ENCODE measurements at regions not wholly inside any gene's neighbourhood (a gene's known extent, or its start where the extent isn't known, plus 50 kb on each side); places are given as distances from the start of the nearest gene placed in this dataset.
"Not testable (repeated sequence)": the region's sequence is repeated elsewhere in the genome, so short reads cannot be mapped to it uniquely, and the experiment has no call there.

GRCh38 chr17:13874817-13875216 lies 194.5 kb upstream of the COX10 start:
- H3K4me1 Mint-ChIP-seq: no peaks in the 10 kb centered on the region
- H3K27me3 Mint-ChIP-seq: no peaks in the 10 kb centered on the region
- peaks cover 2% of the 10 kb centered on the region for H3K9me3 Mint-ChIP-seq
- ATAC-seq (ENCODE audit: low read depth): no peak
- no peak overlapping the region for H3K4me3 Mint-ChIP-seq
- no peak for DNase-seq (ENCODE audit: low spot score in 2 of 2)
- H3K36me3 Mint-ChIP-seq: peaks cover 9% of the 10 kb centered on the region
- no peak overlapping the region for H3K27ac Mint-ChIP-seq

- no peaks in the 10 kb centered on the region for H3K27me3 Mint-ChIP-seq
These were observed 189.3 kb upstream of the COX10 start for GRCh38 chr17:13879961-13880466.

DNA sequence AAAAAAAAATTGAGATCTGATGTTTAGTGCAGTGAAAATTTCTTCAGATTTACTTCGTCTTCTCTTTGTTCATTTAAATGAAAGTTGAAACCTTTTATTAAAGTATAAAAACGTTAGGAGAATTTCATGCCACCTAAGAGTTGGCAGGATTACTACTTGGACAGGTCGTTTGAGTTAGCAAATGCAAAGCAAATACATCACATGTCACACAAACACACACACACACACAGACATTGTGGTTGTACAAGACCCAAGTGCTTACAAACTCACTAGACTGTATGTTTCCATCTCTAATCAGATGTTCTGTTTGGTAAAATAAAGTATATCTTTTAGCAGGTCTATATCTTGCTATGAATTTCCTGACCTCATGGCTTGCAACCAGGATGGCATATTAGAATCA lies 185.6 kb upstream of the COX10 start:
- Mint-ChIP-seq H3K27me3 (no peaks in the 10 kb centered on the region), H3K4me1 (no peaks in the 10 kb centered on the region), H3K4me3 (no peak overlapping the region), H3K9me3 (peaks cover 7% of the 10 kb centered on the region), H3K27ac (no peak overlapping the region), H3K36me3 (peaks cover 11% of the 10 kb centered on the region)
- ATAC-seq (ENCODE audit: low read depth): no peak
- DNase-seq (ENCODE audit: low spot score in 2 of 2): no peak

More at GRCh38 chr17:13879961-13880466, 189.3 kb upstream of the COX10 start:
- peaks cover 7% of the 10 kb centered on the region for H3K9me3 Mint-ChIP-seq
- no peak overlapping the region for H3K4me3 Mint-ChIP-seq
- ATAC-seq (ENCODE audit: low read depth) (no peak), DNase-seq (ENCODE audit: low spot score in 2 of 2) (no peak)
- no peaks in the 10 kb centered on the region for H3K4me1 Mint-ChIP-seq
- no peak overlapping the region for H3K27ac Mint-ChIP-seq
- H3K36me3 Mint-ChIP-seq: peaks cover 16% of the 10 kb centered on the region

GRCh38 chr17:13884347-13884746 lies 185.0 kb upstream of the COX10 start:
- ATAC-seq (ENCODE audit: low read depth): no peak
- H3K27me3 Mint-ChIP-seq: no peaks in the 10 kb centered on the region
- no peak overlapping the region for H3K27ac Mint-ChIP-seq

DNA sequence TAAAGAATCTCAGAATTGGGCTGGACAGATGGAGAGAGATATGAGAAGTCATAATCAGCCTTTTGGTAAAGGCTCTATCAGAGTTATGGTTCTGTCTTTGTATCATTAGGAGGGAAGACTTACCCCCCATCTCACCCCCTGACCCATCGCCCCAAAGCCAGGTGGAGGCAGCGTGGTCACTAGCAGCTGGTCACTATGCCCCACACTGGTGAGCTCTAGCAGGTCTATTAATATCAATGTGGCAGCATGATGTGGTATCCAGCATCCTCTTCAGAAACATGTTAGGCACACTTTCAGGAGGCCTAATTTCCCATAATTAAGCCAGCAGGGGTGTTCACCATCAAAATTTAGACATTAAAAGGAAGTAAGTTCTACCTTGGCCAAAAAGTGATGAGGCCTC lies 183.8 kb upstream of the COX10 start:
- Mint-ChIP-seq H3K36me3 (peaks cover 11% of the 10 kb centered on the region), H3K27ac (no peak overlapping the region), H3K4me1 (no peaks in the 10 kb centered on the region), H3K27me3 (no peaks in the 10 kb centered on the region), H3K9me3 (peaks cover 7% of the 10 kb centered on the region), H3K4me3 (no peak overlapping the region)
- DNase-seq (ENCODE audit: low spot score in 2 of 2): no peak
- no peak for ATAC-seq (ENCODE audit: low read depth)

More at GRCh38 chr17:13884347-13884746, 185.0 kb upstream of the COX10 start:
- no peak for DNase-seq (ENCODE audit: low spot score in 2 of 2)
- H3K4me3 Mint-ChIP-seq: no peak overlapping the region
- peaks cover 7% of the 10 kb centered on the region for H3K9me3 Mint-ChIP-seq
- H3K4me1 Mint-ChIP-seq: no peaks in the 10 kb centered on the region
- peaks cover 11% of the 10 kb centered on the region for H3K36me3 Mint-ChIP-seq

DNA sequence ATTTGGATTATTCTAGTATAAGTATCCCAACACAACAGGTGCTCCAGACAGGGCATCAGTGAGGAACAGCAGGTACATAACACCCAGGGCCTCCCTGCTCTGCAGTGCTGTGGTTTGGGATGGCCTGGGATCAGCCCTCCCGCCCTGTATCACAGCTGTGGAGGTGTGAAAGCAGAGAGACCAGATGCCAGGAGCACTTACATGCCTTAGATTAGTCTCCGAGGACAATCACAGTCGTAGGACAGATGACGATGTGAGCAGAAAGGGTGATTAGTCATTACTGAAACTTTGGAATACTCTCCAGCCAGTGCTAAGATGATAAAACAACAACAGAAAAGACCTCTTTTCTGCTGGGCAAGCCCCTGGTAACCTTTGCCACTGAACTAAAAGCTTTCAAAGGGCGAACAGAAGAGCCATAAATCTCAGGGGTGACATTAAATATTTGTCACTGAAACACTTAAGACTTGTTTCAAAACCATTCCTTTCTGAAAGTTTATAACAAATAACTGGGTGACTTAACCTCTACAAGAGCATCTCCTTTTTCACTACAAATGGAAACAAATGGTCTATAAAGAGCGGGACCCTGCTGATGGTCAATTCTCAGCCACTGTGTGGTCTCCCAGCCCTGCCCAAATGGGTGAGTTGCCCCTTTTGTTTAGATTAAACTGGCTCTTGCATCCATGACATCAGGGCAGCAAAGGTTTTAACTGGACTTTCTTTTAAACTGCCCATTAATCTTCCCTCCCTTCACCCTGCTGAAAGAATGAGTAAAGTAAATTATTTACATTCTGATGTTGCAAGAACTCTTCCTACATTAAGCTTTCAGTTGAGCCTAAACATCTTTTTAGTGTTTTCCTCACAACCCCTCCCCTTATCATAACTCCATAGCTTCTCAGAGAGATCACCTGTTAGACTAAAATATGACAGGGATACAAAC lies 183.1 kb upstream of the COX10 start:
- Mint-ChIP-seq H3K4me3 (no peak overlapping the region), H3K4me1 (no peaks in the 10 kb centered on the region), H3K9me3 (peaks cover 7% of the 10 kb centered on the region), H3K27ac (no peak overlapping the region), H3K36me3 (peaks cover 11% of the 10 kb centered on the region), H3K27me3 (no peaks in the 10 kb centered on the region)
- ATAC-seq (ENCODE audit: low read depth) (no peak), DNase-seq (ENCODE audit: low spot score in 2 of 2) (no peak)

DNA sequence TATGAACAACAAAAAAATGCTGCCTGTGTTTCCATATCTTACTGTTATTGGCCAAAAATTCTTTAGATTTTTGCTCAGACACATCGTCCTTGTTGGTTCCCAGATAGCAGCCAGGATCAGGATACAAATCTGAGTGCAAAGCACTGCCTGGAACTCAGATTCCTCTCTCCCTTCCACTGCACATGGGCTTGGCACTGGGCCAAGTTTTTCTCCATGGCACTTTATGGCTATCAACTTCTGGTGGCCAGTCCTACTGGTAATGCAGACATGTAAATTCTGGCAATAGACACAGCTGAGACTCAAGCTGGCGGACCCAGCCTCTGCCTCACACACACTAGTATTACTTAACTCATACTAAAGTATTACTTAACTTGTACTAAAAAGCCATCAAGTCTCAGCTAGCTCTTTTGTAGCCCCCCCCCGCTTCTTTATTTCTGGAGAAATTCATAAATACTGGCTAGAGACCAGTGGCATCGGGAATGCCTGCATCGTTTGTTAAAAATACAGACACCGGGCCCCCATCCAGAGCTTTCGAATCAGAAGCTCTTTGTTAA lies 181.2 kb upstream of the COX10 start:
- Mint-ChIP-seq H3K4me1 (no peaks in the 10 kb centered on the region), H3K27me3 (no peaks in the 10 kb centered on the region), H3K27ac (no peak overlapping the region), H3K36me3 (peaks cover 2% of the 10 kb centered on the region), H3K4me3 (no peak overlapping the region), H3K9me3 (no peaks in the 10 kb centered on the region)
- no peak for ATAC-seq (ENCODE audit: low read depth)
- DNase-seq (ENCODE audit: low spot score in 2 of 2): no peak

DNA sequence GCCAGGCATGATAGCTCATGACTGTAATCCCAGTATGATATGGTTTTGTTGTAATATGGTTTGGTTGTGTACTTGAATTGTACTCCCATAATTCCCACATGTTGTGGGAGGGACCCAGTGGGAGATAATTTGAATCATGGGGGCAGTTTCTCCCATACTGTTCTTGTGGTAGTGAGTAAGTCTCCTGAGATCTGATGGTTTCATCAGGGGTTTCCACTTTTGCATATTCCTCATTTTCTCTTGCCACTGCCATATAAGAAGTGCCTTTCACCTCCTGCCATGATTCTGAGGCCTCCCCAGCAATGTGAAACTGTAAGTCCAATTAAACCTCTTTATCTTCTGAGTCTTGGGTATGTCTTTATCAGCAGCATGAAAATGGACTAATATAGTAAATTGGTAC lies 160.3 kb upstream of the COX10 start:
- H3K27me3 Mint-ChIP-seq; DNase-seq (ENCODE audit: low spot score in 2 of 2); H3K9me3 Mint-ChIP-seq; H3K4me1 Mint-ChIP-seq; H3K4me3 Mint-ChIP-seq; ATAC-seq (ENCODE audit: low read depth); H3K36me3 Mint-ChIP-seq; H3K27ac Mint-ChIP-seq: not testable (repeated sequence)

DNA sequence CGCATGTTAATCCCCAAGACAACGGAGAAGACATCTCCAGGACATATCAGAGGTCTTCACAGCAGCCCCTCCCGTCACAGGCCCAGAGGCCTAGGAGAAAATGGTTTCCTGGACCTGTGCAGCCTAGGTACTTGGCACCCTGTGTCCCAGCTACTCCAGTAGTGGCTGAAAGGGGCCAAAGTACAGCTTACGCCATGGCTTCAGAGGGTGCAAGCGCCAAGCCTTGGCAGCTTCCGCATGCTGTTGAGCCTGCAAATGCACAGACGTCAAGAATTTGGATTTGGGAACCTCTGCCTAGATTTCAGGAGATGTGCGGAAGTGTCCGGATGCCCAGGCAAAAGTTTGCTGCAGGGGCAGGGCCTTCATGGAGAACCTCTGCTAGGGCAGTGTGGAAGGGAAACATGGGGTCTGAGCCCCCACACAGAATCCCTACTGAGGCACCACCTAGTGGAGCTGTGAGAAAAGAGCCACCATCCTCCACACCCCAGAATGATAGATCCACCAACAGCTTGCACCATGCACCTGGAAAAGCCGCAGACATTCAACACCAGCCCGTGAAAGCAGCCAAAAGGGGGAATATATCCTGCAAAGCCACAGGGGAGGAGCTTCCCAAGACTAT lies 159.3 kb upstream of the COX10 start:
- H3K4me3 Mint-ChIP-seq: no peak overlapping the region
- no peaks in the 10 kb centered on the region for H3K27me3 Mint-ChIP-seq
- peaks cover 2% of the 10 kb centered on the region for H3K4me1 Mint-ChIP-seq
- no peaks in the 10 kb centered on the region for H3K9me3 Mint-ChIP-seq
- ATAC-seq (ENCODE audit: low read depth) (no peak), DNase-seq (ENCODE audit: low spot score in 2 of 2) (no peak)
- no peak overlapping the region for H3K27ac Mint-ChIP-seq
- H3K36me3 Mint-ChIP-seq: no peaks in the 10 kb centered on the region

- peaks cover 46% of the 10 kb centered on the region for H3K4me1 Mint-ChIP-seq
- H3K27ac Mint-ChIP-seq: peak overlapping the region; percentile 20
These were observed 151.7 kb upstream of the COX10 start for GRCh38 chr17:13917634-13918033.

DNA sequence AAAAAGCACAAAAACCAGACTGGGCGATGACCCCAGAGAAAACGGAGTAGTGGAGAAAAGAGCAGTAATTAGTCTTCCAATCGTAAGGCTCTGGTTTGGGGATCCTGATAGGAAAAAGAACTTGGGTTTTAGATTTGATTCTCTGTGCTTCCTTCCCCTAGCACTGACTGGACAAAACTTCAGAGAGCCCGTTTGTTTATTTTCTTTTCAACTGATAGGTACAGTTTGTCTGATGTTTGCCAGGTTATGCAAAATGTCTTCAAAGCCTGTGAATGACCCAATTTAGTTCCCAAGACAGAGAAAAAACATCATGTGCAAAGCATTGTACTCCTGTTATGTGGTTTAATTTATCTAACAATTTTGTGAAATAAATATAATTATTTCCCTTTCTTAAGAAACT lies 151.1 kb upstream of the COX10 start:
- H3K9me3 Mint-ChIP-seq: no peaks in the 10 kb centered on the region
- ATAC-seq (ENCODE audit: low read depth): no peak
- H3K4me1 Mint-ChIP-seq: peaks cover 47% of the 10 kb centered on the region
- H3K36me3 Mint-ChIP-seq: no peaks in the 10 kb centered on the region
- H3K4me3 Mint-ChIP-seq: no peak overlapping the region
- no peak for DNase-seq (ENCODE audit: low spot score in 2 of 2)
- no peaks in the 10 kb centered on the region for H3K27me3 Mint-ChIP-seq
- H3K27ac Mint-ChIP-seq: peak overlapping the region; percentile 20

More at GRCh38 chr17:13917634-13918033, 151.7 kb upstream of the COX10 start:
- H3K27me3 Mint-ChIP-seq: no peaks in the 10 kb centered on the region
- peak overlapping the region; percentile 47 for H3K4me3 Mint-ChIP-seq
- no peaks in the 10 kb centered on the region for H3K36me3 Mint-ChIP-seq
- H3K9me3 Mint-ChIP-seq: no peaks in the 10 kb centered on the region
- DNase-seq (ENCODE audit: low spot score in 2 of 2): peak in 1 of 2 donors; percentile 14
- peak; percentile 92 for ATAC-seq (ENCODE audit: low read depth)

- Mint-ChIP-seq H3K4me3 (no peak overlapping the region), H3K9me3 (no peaks in the 10 kb centered on the region), H3K36me3 (no peaks in the 10 kb centered on the region), H3K27ac (peak overlapping the region; percentile 91), H3K27me3 (no peaks in the 10 kb centered on the region), H3K4me1 (peaks cover 47% of the 10 kb centered on the region)
- DNase-seq (ENCODE audit: low spot score in 2 of 2) (no peak), ATAC-seq (ENCODE audit: low read depth) (no peak)
These were observed 149.5 kb upstream of the COX10 start for GRCh38 chr17:13919818-13920217.

DNA sequence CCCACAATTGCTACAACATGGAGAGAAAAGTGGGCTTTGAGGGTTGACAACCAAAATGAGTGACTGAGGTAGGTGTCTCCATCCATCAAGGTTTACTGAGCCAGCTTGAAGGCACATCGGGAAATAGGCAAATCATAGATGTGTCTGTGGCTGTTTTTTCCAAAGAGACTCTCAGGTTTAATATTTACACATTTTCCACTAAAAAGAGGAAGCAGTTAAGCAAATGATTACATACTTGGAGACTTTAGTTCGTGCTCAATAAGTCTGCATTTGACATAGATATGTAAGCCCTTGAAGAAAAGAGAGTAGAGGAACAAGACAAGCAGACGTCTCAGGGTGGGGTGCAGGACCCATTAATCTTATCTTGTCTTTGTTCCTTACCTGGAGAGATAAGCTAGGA lies 148.9 kb upstream of the COX10 start:
- ATAC-seq (ENCODE audit: low read depth) (peak; percentile 45), DNase-seq (ENCODE audit: low spot score in 2 of 2) (no peak)
- Mint-ChIP-seq H3K27me3 (no peaks in the 10 kb centered on the region), H3K4me1 (peaks cover 47% of the 10 kb centered on the region), H3K36me3 (no peaks in the 10 kb centered on the region), H3K4me3 (peak overlapping the region; percentile 45), H3K9me3 (no peaks in the 10 kb centered on the region), H3K27ac (peak overlapping the region; percentile 91)

Data from memory B cell (primary cell).